Transverse colon (tissue), 4 donors: ENCODE measurements at regions not wholly inside any gene's neighbourhood (a gene's known extent, or its start where the extent isn't known, plus 50 kb on each side); places are given as distances from the start of the nearest gene placed in this dataset.

Source experiments
- DNase-seq: peaks from one replicate; pipeline ENCODE4 v3.0.0-alpha.2; 2019
- H3K27ac ChIP-seq, 4 donors: fragments of 200-600 bp; sonication (generic); 2 replicates each; pipeline ENCODE4 v1.5.1; 2016 to 2018; ENCODE audit warnings: inconsistent platforms in 4 of 4
- H3K27me3 ChIP-seq: fragments of 200-600 bp; sonication (generic); 2 replicates; pipeline ENCODE4 v1.5.1; 2017; ENCODE audit warnings: inconsistent platforms
- H3K36me3 ChIP-seq, 4 donors: fragments of 200-600 bp; sonication (generic); 2 replicates each; pipeline ENCODE4 v1.5.1; 2017 to 2019; ENCODE audit warnings: inconsistent platforms in 4 of 4
- H3K4me1 ChIP-seq, 4 donors: fragments of 200-600 bp; sonication (generic); 2 replicates each; pipeline ENCODE4 v1.5.1; 2017 to 2020; ENCODE audit warnings: inconsistent platforms in 4 of 4
- H3K4me3 ChIP-seq, 4 donors: fragments of 200-600 bp; sonication (generic); 1 replicate in 1 of 4; 2 replicates in 3 of 4; pipeline versions ENCODE4 v1.5.1 to v1.6.1; 2017 to 2019; ENCODE audit warnings: inconsistent platforms in 4 of 4
- H3K9me3 ChIP-seq, 2 donors: fragments of 200-600 bp; sonication (generic); 2 replicates each; pipeline ENCODE4 v1.5.1; 2017 to 2019; ENCODE audit warnings: inconsistent platforms in 2 of 2
- EP300 ChIP-seq: sonication (generic); formaldehyde crosslinking; IDR thresholded peaks from one replicate; pipeline ENCODE4 v1.6.1; 2017; ENCODE audit warnings: antibody characterized with exemption, low read depth
- POLR2AphosphoS5 ChIP-seq, 3 donors: sonication (generic); formaldehyde crosslinking; IDR thresholded peaks; one replicate each; pipeline ENCODE4 v1.6.1; 2016; ENCODE audit warnings: antibody characterized with exemption in 3 of 3
- WGBS, 2 donors: methylation state at CpG; one replicate each; pipeline ENCODE4 v1.1.5; 2018; ENCODE audit warnings: low coverage in 1 of 2; 5-methylcytosine and 5-hydroxymethylcytosine counted together
- in situ Hi-C, 4 donors: fragments of 200-750 bp; cut with MboI; loops; one replicate each; pipeline versions ENCODE4 v1.15.0 to v1.15.1; 2017; ENCODE audit warnings: low sequenced_read_pairs in 3 of 4, low pct_ligation_motif_present in 1 of 4, low pct_unique_long_range_greater_than_20kb in 1 of 4
- intact Hi-C: fragments of 100-400 bp; cut with DNase I; formaldehyde crosslinking; loops from one replicate; pipeline ENCODE4 v1.15.1; 2023; ENCODE audit warnings: low total_unique reads

GRCh38 chr3:187430576-187430975 lies 62.4 kb downstream of the RTP4 start:
- H3K9me3 ChIP-seq: no peaks in the 10 kb centered on the region
- WGBS, 2 donors: 58% methylated on average over 5 of the region's 5 CpGs; no CpG with 5 or more reads in 1 of the 2 donors
- no peak overlapping the region for H3K4me3 ChIP-seq
- in situ Hi-C loops: no loop called here
- H3K27me3 ChIP-seq: no peaks in the 10 kb centered on the region
- DNase-seq: no peak
- H3K4me1 ChIP-seq: no peaks in the 10 kb centered on the region
- H3K27ac ChIP-seq: no peak overlapping the region
- H3K36me3 ChIP-seq: no peaks in the 10 kb centered on the region
- intact Hi-C loops: no loop called here
- TF ChIP-seq EP300 (no peak), POLR2AphosphoS5 (IDR thresholded peaks at IDR 0.05) (no peak)
